Osteocyte (in vitro differentiated cells): ENCODE measurements at regions not wholly inside any gene's neighbourhood (a gene's known extent, or its start where the extent isn't known, plus 50 kb on each side); places are given as distances from the start of the nearest gene placed in this dataset.

Experiments
- DNase-seq: peaks from one replicate; pipeline ENCODE4 v3.0.0; 2021; ENCODE audit warnings: mixed read lengths; ENCODE audit not compliant: unreplicated experiment; ENCODE audit errors: extremely low spot score
- H3K27ac Mint-ChIP-seq: one replicate; pipeline ENCODE4 v1.8.0; 2021; ENCODE audit warnings: mild to moderate bottlenecking, mixed read lengths; ENCODE audit not compliant: unreplicated experiment
- H3K27me3 Mint-ChIP-seq: one replicate; pipeline ENCODE4 v1.8.0; 2021; ENCODE audit warnings: mixed read lengths; ENCODE audit not compliant: unreplicated experiment
- H3K36me3 Mint-ChIP-seq: one replicate; pipeline ENCODE4 v1.8.0; 2021; ENCODE audit warnings: mixed read lengths; ENCODE audit not compliant: unreplicated experiment
- H3K4me1 Mint-ChIP-seq: one replicate; pipeline ENCODE4 v1.8.0; 2021; ENCODE audit warnings: mixed read lengths; ENCODE audit not compliant: unreplicated experiment
- H3K4me3 Mint-ChIP-seq: one replicate; pipeline ENCODE4 v1.8.0; 2021; ENCODE audit warnings: mild to moderate bottlenecking, moderate library complexity, mixed read lengths; ENCODE audit not compliant: unreplicated experiment
- H3K9me3 Mint-ChIP-seq: one replicate; pipeline ENCODE4 v1.8.0; 2021; ENCODE audit warnings: mixed read lengths; ENCODE audit not compliant: unreplicated experiment
- TF ChIP-seq, protein P1 (sequence below): fragments of 200-600 bp; sonication (generic); IDR thresholded peaks from 2 replicates; pipeline ENCODE4 v1.5.0; 2021; ENCODE audit warnings: antibody characterized with exemption, mild to moderate bottlenecking, moderate library complexity

DNA sequence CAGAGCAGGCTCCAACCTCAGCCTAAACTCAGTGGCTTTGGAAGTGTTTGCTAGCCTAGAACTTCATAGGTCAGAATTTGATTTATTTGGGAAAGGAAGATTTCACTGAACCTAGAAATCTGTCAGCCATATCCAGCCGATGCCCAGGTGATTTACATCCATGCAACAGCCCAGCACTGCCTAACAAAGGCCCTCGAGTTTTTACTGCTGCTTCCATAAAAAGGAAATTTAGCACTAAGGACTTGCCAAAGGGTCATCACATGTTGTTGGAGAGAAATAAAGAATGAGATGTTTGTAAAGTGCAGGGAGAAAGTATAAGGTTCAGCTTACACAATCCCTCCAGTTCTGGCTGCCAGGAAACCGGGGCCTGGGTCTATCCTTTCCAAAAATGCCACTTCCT, 614.2 kb downstream of the BCL11A start:
- no peak for DNase-seq
- Mint-ChIP-seq H3K27me3 (no peaks in the 10 kb centered on the region), H3K4me1 (no peaks in the 10 kb centered on the region), H3K27ac (no peak overlapping the region), H3K9me3 (no peaks in the 10 kb centered on the region), H3K4me3 (no peak overlapping the region), H3K36me3 (no peaks in the 10 kb centered on the region)
- TF ChIP-seq, protein P1, sequence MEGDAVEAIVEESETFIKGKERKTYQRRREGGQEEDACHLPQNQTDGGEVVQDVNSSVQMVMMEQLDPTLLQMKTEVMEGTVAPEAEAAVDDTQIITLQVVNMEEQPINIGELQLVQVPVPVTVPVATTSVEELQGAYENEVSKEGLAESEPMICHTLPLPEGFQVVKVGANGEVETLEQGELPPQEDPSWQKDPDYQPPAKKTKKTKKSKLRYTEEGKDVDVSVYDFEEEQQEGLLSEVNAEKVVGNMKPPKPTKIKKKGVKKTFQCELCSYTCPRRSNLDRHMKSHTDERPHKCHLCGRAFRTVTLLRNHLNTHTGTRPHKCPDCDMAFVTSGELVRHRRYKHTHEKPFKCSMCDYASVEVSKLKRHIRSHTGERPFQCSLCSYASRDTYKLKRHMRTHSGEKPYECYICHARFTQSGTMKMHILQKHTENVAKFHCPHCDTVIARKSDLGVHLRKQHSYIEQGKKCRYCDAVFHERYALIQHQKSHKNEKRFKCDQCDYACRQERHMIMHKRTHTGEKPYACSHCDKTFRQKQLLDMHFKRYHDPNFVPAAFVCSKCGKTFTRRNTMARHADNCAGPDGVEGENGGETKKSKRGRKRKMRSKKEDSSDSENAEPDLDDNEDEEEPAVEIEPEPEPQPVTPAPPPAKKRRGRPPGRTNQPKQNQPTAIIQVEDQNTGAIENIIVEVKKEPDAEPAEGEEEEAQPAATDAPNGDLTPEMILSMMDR: no peak

DNA sequence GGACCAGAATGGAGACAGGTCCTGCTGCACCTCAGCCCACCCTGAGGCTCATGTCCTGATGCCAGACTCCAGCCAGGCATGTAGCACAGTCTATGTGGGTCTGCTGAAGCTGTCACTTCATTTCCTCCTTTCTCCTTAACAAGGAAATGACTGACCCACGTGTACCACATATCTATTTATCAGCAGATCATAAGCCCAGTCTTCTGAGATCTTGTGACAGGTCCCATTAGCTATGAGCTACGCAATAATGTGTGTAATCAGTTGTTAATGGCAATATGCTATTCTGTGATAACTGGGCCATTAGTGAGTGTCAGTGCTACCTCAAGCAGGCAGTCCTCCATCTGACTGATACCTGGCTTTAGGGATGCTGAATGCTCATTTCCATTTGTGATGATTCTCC, 615.3 kb downstream of the BCL11A start:
- Mint-ChIP-seq H3K27me3 (no peaks in the 10 kb centered on the region), H3K4me3 (no peak overlapping the region), H3K36me3 (no peaks in the 10 kb centered on the region), H3K9me3 (no peaks in the 10 kb centered on the region), H3K27ac (no peak overlapping the region), H3K4me1 (no peaks in the 10 kb centered on the region)
- TF ChIP-seq, protein P1: no peak
- DNase-seq: no peak

GRCh38 chr2:59936048-59936447, 617.4 kb downstream of the BCL11A start:
- no peak for DNase-seq
- Mint-ChIP-seq H3K27ac (no peak overlapping the region), H3K27me3 (no peaks in the 10 kb centered on the region), H3K4me3 (no peak overlapping the region), H3K9me3 (no peaks in the 10 kb centered on the region), H3K4me1 (no peaks in the 10 kb centered on the region), H3K36me3 (no peaks in the 10 kb centered on the region)
- TF ChIP-seq, protein P1: no peak

DNA sequence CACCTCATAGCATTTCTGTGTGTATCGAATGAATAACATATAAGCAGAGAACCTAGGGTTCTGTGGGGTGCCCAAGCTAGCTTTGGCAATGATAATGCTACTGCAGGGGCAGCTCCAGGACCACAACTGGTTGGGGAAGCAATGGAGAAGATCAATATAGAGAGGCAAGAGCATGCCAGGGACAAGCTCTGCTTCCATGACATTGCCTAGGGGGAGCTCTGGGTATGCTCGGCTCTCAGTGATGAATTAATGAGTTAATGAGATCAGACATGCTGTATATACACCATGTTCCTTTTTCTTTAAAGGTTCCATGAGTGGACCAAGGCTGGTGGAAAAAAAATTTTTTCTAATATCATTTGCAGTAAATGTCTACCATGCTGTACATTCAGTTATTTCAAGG, 618.4 kb downstream of the BCL11A start:
- H3K4me3 Mint-ChIP-seq: no peak overlapping the region
- TF ChIP-seq, protein P1: no peak
- H3K27ac Mint-ChIP-seq: no peak overlapping the region
- no peaks in the 10 kb centered on the region for H3K9me3 Mint-ChIP-seq
- peaks cover 2% of the 10 kb centered on the region for H3K27me3 Mint-ChIP-seq
- no peak for DNase-seq
- H3K36me3 Mint-ChIP-seq: no peaks in the 10 kb centered on the region
- no peaks in the 10 kb centered on the region for H3K4me1 Mint-ChIP-seq

GRCh38 chr2:59933948-59934347, 619.5 kb downstream of the BCL11A start:
- no peaks in the 10 kb centered on the region for H3K4me1 Mint-ChIP-seq
- no peak overlapping the region for H3K4me3 Mint-ChIP-seq
- TF ChIP-seq, protein P1: no peak
- no peak for DNase-seq
- H3K9me3 Mint-ChIP-seq: no peaks in the 10 kb centered on the region
- H3K27ac Mint-ChIP-seq: no peak overlapping the region
- H3K27me3 Mint-ChIP-seq: peaks cover 2% of the 10 kb centered on the region
- no peaks in the 10 kb centered on the region for H3K36me3 Mint-ChIP-seq
